ENCODE measurements at regions not wholly inside any gene's neighbourhood (a gene's known extent, or its start where the extent isn't known, plus 50 kb on each side); places are given as distances from the start of the nearest gene placed in this dataset.
"Not testable (repeated sequence)": the region's sequence is repeated elsewhere in the genome, so short reads cannot be mapped to it uniquely, and the experiment has no call there.

DNA sequence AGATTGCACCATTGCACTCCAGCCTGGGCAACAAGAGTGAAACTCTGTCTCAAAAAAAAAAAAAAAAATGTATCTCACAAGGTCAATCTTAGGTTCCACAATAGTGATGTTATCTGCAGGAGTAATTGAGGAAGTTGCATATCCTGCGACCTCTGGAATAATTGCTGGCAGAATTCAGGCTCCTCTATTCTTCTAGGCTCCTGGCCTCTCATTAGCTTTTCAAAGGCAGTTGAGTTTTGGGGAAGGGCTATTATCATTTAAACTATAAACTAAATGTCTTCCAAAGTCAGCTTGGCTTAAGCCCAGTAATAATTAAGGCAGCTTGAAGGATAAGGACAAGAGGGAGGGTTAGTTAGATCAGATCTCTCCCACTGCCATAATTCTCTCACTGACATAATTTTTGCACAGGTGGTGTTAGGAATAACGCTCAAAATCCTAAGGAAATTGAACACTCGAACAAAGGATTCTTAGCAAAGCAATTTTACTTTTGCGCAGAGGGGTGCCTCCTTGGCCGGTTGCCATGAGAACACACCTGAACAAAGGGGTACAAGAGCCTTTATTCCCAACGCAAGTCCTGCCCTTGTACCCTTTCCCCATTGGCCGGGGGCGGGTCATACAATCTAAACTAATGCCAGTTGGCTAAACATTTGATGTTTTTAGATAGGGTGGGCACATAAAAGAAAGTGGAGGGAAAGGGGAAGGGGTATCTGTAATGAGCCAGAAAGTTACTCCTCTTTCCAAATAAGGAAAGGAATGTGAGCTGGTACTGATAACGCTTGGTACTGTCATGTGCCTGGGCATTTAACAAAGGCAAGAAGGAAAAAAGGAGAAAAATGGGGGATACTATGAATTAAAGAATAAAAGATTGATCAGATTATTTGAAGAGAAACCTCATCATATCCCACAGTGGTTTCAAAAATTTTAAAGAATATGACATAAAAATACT is 106.4 kb upstream of the CCNG1 start:
- Mint-ChIP-seq H3K27ac (no peak overlapping the region), H3K4me1 (no peaks in the 10 kb centered on the region), H3K9me3 (peaks cover 0 to 13% of the 10 kb centered on the region in 2 donors), H3K27me3 (peaks cover 13% of the 10 kb centered on the region), H3K4me3 (no peak overlapping the region)
- DNase-seq (no peak), ATAC-seq (no peak)

DNA sequence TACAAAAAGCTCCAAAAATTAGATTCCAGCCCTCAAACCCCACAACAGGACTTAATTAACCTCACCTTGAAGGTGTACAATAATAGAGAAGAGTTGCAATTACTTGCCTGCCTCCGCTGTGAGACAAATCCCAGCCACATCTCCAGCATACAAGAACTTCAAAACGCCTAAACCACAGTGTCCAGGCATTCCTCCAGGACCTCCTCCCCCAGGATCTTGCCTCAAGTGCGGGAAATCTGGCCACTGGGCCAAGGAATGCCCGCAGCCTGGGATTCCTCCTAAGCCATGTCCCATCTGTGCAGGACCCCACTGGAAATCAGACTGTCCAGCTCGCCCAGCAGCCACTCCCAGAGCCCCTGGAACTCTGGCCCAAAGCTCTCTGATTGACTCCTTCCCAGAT is 101.3 kb upstream of the CCNG1 start:
- not testable (repeated sequence) for H3K4me3 Mint-ChIP-seq, DNase-seq, H3K27ac Mint-ChIP-seq, H3K27me3 Mint-ChIP-seq, H3K4me1 Mint-ChIP-seq, ATAC-seq
- peaks cover 0 to 13% of the 10 kb centered on the region in 2 donors for H3K9me3 Mint-ChIP-seq

DNA sequence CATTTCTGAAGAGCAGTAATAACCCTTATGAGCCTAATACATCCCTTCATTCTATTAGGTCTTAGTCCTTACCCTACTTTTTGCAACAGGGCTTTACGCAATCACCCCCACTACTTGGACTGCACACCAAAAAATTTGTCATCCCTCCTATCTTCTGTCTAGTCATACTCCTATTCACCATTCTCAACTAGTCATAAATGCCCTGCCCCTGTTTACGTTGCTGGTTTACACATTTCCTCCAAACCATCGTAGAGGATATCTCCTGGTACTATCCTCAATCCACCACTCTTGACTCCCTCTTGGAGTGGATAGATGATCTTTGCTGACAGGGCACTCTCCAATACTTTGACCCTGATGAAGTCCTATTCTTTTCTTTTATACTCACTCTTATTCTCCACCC is 98.2 kb upstream of the CCNG1 start:
- H3K9me3 Mint-ChIP-seq: peaks cover 0 to 13% of the 10 kb centered on the region in 2 donors
- no peak overlapping the region for H3K4me3 Mint-ChIP-seq
- H3K4me1 Mint-ChIP-seq: no peaks in the 10 kb centered on the region
- ATAC-seq (no peak), DNase-seq (no peak)
- H3K27ac Mint-ChIP-seq: no peak overlapping the region
- H3K27me3 Mint-ChIP-seq: no peaks in the 10 kb centered on the region

DNA sequence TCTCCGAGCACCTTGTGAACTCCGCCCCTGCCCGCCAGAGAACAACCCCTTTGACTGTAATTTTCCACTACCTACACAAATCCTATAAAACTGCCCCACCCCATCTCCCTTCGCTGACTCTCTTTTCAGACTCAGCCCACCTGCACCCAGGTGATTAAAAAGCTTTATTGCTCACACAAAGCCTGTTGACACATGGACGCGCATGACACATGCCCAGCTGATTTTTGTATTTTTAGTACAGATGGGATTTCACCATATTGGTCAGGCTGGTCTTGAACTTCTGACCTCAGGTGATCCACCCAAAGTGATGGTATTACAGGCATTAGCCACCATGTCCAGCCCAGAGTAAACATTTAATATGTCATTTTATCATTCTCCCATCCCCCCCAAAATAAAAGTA is 97.0 kb upstream of the CCNG1 start:
- not testable (repeated sequence) for DNase-seq, H3K27ac Mint-ChIP-seq, H3K9me3 Mint-ChIP-seq, H3K4me1 Mint-ChIP-seq, H3K4me3 Mint-ChIP-seq, ATAC-seq, H3K27me3 Mint-ChIP-seq

DNA sequence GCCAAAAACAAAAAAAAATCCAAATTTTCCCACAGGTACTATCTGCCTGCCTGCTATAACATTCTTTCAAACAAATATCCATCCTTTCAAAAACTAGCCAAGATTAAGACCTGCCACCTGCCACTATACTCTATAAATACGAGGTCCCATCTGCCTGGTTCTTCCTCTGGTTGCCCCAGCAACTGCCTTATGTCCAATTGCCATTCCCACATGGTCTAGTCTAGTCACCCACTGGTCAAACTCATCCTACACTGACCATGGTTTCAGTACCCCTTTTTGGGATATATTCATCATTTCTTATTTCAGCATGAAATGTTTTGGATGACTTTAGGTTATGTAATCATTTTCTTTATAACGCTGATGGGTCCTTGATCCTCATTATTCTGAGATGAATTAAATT is 95.1 kb upstream of the CCNG1 start:
- H3K27me3 Mint-ChIP-seq: no peaks in the 10 kb centered on the region
- H3K4me3 Mint-ChIP-seq: no peak overlapping the region
- no peak for ATAC-seq
- H3K27ac Mint-ChIP-seq: no peak overlapping the region
- no peaks in the 10 kb centered on the region for H3K4me1 Mint-ChIP-seq
- DNase-seq: no peak
- H3K9me3 Mint-ChIP-seq: no peaks in the 10 kb centered on the region

DNA sequence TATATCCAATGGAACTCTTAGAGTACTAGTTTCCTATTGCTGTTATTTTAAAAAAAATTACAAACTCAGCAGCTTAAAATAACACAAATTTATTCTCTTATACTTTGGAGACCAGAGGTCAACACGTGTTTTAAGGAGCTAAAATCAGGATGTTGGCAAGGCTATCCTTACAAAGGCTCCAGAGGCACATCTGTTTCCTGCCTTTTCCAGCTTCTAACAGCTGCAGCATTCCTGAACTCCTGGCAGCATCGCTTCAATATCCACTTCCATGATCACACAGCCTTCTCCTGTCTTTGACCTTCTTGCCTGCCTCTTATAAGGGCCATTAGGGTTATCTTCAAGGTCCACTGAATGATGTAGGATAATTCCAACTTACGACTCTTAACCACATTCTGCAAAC is 92.2 kb upstream of the CCNG1 start:
- no peaks in the 10 kb centered on the region for H3K9me3 Mint-ChIP-seq
- no peak overlapping the region for H3K27ac Mint-ChIP-seq
- no peaks in the 10 kb centered on the region for H3K4me1 Mint-ChIP-seq
- ATAC-seq (no peak), DNase-seq (no peak)
- H3K27me3 Mint-ChIP-seq: no peaks in the 10 kb centered on the region
- H3K4me3 Mint-ChIP-seq: no peak overlapping the region

DNA sequence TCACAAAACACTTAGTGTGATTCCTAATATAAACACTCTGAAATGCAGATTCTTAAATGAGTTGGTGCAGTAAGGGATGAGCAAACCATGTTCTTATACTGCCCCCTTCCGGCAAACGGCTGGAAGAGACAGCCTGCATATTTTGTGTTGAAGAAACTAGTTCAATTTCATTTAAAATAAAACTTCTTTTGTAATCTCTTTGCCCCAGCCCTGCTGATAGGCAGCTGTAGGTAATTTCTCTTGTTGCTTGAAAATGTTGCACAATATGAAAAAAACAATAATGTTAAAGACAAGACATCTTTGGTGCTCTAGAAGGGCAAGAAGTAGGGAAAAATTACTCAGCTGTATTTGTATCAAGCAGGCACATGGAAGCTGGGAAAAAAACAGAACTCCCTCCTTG is 89.7 kb upstream of the CCNG1 start:
- Mint-ChIP-seq H3K27me3 (no peaks in the 10 kb centered on the region), H3K4me3 (no peak overlapping the region), H3K27ac (no peak overlapping the region), H3K9me3 (no peaks in the 10 kb centered on the region), H3K4me1 (no peaks in the 10 kb centered on the region)
- ATAC-seq (no peak), DNase-seq (peak; percentile 41 to 46)

DNA sequence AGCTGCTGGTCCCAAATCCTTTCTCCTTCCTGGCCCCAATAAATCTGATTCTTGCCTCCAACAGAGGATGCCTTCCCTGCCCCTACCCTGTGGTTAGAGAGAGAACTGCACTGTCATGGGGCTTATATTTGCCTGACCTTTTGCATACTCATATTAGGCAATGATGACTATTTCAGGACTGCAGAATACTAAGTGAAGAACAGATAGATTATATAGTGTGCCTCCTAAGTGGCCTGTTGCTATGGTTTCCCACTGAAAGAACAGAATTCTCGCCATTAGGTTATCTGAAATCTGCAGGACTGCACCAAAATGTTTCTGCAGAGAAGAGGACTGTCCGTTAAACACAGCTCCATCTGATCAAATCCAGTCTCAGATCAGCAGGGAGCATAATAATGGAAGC is 87.3 kb upstream of the CCNG1 start:
- ATAC-seq: peak; percentile 46
- no peaks in the 10 kb centered on the region for H3K4me1 Mint-ChIP-seq

DNA sequence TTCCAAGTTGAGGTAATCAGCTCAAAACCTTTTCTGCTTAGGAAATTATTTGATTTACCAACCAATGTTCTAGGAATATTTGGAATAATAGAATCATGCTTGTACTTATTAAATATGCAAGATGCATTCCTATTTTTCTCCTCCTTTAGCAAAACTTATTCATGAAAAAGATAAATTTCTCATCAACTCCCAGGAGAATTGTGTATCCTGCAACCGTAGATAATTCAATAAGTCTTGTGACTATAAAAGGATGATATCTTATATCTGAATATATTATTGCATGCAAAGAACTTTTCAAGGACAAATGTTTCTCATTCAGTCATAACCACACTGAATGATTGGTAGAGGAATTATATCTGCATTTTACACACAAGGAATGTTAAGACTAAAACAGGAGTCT is 84.9 kb upstream of the CCNG1 start:
- H3K4me3 Mint-ChIP-seq: no peak overlapping the region
- DNase-seq (no peak), ATAC-seq (no peak)
- H3K27ac Mint-ChIP-seq: no peak overlapping the region
- no peaks in the 10 kb centered on the region for H3K27me3 Mint-ChIP-seq
- H3K4me1 Mint-ChIP-seq: no peaks in the 10 kb centered on the region
- no peaks in the 10 kb centered on the region for H3K9me3 Mint-ChIP-seq

More for the DNA sequence above, 87.3 kb upstream of the CCNG1 start:
- Mint-ChIP-seq H3K9me3 (no peaks in the 10 kb centered on the region), H3K4me3 (no peak overlapping the region), H3K27me3 (no peaks in the 10 kb centered on the region), H3K27ac (no peak overlapping the region)
- no peak for DNase-seq

DNA sequence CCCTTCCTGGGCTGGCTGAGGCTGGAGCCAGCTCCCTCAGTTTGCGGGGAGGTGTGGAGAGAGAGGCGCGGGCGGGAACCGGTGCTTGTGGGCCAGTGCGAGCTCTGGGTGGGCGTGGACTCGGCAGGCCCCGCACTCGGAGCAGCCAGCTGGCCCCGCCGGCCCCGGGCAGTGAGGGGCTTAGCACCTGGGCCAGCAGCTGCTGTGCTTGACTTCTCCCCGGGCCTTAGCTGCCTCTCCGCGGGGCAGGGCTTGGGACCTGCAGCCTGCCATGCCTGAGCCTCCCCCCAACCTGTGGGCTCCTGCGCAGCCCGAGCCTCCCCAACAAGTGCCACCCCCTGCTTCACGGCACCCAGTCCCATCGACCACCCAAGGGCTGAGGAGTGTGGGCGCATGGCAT is 81.6 kb upstream of the CCNG1 start:
- not testable (repeated sequence) for ATAC-seq, H3K4me3 Mint-ChIP-seq, H3K4me1 Mint-ChIP-seq, H3K27me3 Mint-ChIP-seq, H3K9me3 Mint-ChIP-seq, DNase-seq, H3K27ac Mint-ChIP-seq

DNA sequence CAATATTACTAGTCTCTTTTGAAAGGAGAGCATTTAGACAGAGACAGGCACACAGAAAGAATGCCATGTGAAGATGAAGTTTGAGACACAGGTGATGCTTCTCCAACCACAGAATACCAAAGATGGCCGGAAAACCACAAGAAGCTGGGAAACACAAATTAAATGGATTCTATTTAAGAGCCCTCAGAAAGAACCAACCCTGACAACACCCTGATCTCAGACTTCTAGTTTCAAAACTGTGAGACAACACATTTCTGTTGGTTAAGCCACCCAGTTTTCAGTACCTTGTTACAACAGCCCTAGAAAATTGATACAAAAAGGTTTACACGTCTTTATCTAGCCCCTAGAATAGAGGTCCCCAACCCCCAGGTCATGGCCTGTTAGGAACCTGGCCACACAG is 79.8 kb upstream of the CCNG1 start:
- H3K27me3 Mint-ChIP-seq: peaks cover 3% of the 10 kb centered on the region
- no peak overlapping the region for H3K27ac Mint-ChIP-seq
- DNase-seq (no peak), ATAC-seq (no peak)
- H3K9me3 Mint-ChIP-seq: no peaks in the 10 kb centered on the region
- H3K4me1 Mint-ChIP-seq: no peaks in the 10 kb centered on the region
- H3K4me3 Mint-ChIP-seq: no peak overlapping the region

DNA sequence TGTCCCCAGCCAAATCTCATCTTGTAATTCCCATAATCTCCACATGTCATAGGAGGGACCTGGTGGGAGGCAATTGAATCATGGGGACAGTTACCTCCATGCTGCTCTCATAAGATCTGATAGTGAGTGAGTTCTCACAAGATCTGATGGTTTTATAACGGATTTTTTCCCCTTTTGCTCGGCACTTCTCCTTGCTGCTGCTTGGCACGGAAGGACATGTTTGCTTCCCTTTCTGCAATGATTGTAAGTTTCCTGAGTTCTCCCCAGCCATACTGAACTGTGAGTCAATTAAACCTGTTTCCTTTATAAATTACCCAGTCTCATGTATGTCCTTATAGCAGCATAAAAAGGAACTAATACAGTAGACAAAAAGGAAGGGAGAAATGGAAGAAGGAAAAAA is 76.7 kb upstream of the CCNG1 start:
- H3K4me3 Mint-ChIP-seq: no peak overlapping the region
- peaks cover 8% of the 10 kb centered on the region for H3K27me3 Mint-ChIP-seq
- peaks cover 0 to 3% of the 10 kb centered on the region in 2 donors for H3K9me3 Mint-ChIP-seq
- no peak for ATAC-seq
- H3K27ac Mint-ChIP-seq: no peak overlapping the region
- no peaks in the 10 kb centered on the region for H3K4me1 Mint-ChIP-seq
- no peak for DNase-seq

DNA sequence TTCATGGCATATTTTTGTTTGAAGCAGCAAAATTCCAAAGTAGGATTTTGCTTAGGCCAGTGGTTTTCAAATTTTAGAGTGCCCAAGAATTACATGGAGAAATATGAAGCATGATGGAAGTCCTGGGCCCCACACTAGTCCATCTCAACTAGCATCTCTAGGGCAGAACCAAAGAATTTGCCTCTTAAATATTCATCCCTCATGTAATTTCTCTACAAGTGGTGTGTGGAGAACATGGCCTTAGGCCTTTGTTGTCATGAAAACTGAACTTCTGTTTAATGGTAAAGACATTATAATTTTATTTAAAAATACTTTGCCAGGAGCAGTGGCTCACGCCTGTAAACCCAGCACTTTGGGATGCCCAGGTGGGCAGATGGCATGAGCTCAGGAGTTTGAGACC is 75.9 kb upstream of the CCNG1 start:
- Mint-ChIP-seq H3K9me3 (peaks cover 0 to 4% of the 10 kb centered on the region in 2 donors), H3K27me3 (peaks cover 8% of the 10 kb centered on the region), H3K4me3 (no peak overlapping the region), H3K27ac (no peak overlapping the region), H3K4me1 (no peaks in the 10 kb centered on the region)
- ATAC-seq (no peak), DNase-seq (no peak)

DNA sequence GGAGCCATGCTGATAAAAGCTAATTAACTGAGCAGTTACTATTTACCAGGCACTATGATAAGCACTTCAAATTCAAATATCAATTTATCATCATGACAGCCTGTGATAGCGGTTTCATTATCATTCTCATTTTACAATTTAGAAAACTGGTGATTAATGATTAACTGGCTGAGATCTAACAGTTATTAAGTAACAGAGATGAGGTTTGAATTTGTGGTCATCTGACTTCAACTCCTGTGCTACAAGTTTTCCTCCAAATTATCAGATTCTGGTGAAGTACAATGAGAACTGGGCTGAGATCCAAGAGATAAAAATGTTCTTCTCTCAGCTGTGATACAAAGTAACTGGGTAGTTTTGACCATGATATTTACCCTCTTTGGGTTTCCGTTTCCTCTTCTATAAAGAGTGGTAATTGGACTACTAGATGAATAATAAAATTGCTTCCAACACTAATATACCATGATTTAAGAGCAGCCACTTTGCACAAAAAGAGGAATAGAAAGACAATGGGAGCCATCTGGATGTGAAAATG is 74.5 kb upstream of the CCNG1 start:
- Mint-ChIP-seq H3K27ac (no peak overlapping the region), H3K27me3 (peaks cover 8% of the 10 kb centered on the region), H3K4me3 (no peak overlapping the region), H3K4me1 (no peaks in the 10 kb centered on the region), H3K9me3 (peaks cover 4 to 6% of the 10 kb centered on the region in 2 donors)
- DNase-seq (no peak), ATAC-seq (no peak)

DNA sequence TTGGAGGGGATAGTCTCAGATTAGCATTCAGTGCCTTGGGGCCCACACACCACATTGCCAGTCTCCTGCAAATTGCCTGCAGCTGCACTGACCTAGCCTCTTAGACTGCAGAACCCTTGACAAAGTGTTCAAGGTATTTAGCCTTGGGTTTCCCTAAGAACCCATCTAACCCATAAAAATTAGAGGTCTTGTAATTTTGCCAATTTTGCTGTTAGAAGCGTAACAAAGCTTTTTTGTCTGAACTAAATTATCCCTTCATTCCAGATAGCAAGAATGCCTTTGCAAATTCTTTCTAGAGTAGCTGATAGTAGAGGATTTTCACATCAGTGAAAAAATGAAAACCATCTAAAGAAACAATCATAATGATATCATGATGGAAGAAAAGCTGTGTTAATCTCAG is 74.0 kb upstream of the CCNG1 start:
- ATAC-seq (no peak), DNase-seq (no peak)
- Mint-ChIP-seq H3K27me3 (peaks cover 8% of the 10 kb centered on the region), H3K9me3 (peaks cover 4 to 6% of the 10 kb centered on the region in 2 donors), H3K4me1 (no peaks in the 10 kb centered on the region), H3K4me3 (no peak overlapping the region), H3K27ac (no peak overlapping the region)

DNA sequence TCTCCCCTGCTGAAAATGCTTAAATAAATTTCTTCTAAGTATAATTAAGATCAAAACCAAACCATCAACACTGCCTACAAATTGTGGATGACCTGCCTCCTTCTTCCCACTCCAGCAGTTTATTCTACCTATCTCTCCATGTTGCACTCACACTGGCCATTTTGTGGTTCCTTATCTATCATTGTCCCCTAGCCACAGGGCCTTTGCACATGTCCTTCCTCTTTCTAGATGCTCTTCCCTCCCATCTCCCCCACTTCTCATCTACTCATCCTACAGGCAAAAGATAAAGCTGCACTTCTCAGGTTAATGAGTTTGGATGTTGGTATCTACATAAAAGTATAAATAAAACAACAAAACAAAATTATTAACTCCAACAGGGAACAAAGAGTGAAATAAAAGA is 70.6 kb upstream of the CCNG1 start:
- no peak for ATAC-seq
- peaks cover 4 to 6% of the 10 kb centered on the region in 2 donors for H3K9me3 Mint-ChIP-seq
- no peak overlapping the region for H3K27ac Mint-ChIP-seq

More for the DNA sequence above, 70.6 kb upstream of the CCNG1 start:
- Mint-ChIP-seq H3K4me3 (no peak overlapping the region), H3K27me3 (peaks cover 8% of the 10 kb centered on the region), H3K4me1 (no peaks in the 10 kb centered on the region)
- no peak for DNase-seq

All from stimulated activated naive CD8-positive, alpha-beta T cell treated with anti-CD3 and anti-CD28 coated beads, Interleukin-15, amount 100 ng/mL, for 72 hours (primary cell).